Transverse colon (tissue), 4 donors: ENCODE measurements at regions not wholly inside any gene's neighbourhood (a gene's known extent, or its start where the extent isn't known, plus 50 kb on each side); places are given as distances from the start of the nearest gene placed in this dataset.

ENCODE experiments used
- DNase-seq: peaks from one replicate; pipeline ENCODE4 v3.0.0-alpha.2; 2019
- H3K27ac ChIP-seq, 4 donors: fragments of 200-600 bp; sonication (generic); 2 replicates each; pipeline ENCODE4 v1.5.1; 2016 to 2018; ENCODE audit warnings: inconsistent platforms in 4 of 4
- H3K27me3 ChIP-seq: fragments of 200-600 bp; sonication (generic); 2 replicates; pipeline ENCODE4 v1.5.1; 2017; ENCODE audit warnings: inconsistent platforms
- H3K36me3 ChIP-seq, 4 donors: fragments of 200-600 bp; sonication (generic); 2 replicates each; pipeline ENCODE4 v1.5.1; 2017 to 2019; ENCODE audit warnings: inconsistent platforms in 4 of 4
- H3K4me1 ChIP-seq, 4 donors: fragments of 200-600 bp; sonication (generic); 2 replicates each; pipeline ENCODE4 v1.5.1; 2017 to 2020; ENCODE audit warnings: inconsistent platforms in 4 of 4
- H3K4me3 ChIP-seq, 4 donors: fragments of 200-600 bp; sonication (generic); 1 replicate in 1 of 4; 2 replicates in 3 of 4; pipeline versions ENCODE4 v1.5.1 to v1.6.1; 2017 to 2019; ENCODE audit warnings: inconsistent platforms in 4 of 4
- H3K9me3 ChIP-seq, 2 donors: fragments of 200-600 bp; sonication (generic); 2 replicates each; pipeline ENCODE4 v1.5.1; 2017 to 2019; ENCODE audit warnings: inconsistent platforms in 2 of 2
- EP300 ChIP-seq: sonication (generic); formaldehyde crosslinking; IDR thresholded peaks from one replicate; pipeline ENCODE4 v1.6.1; 2017; ENCODE audit warnings: antibody characterized with exemption, low read depth
- POLR2A ChIP-seq: fragments of 450-650 bp; IDR thresholded peaks from one replicate; pipeline ENCODE4 v1.6.1; 2016; ENCODE audit warnings: antibody characterized with exemption, mild to moderate bottlenecking, moderate library complexity
- POLR2AphosphoS5 ChIP-seq, 3 donors: sonication (generic); formaldehyde crosslinking; IDR thresholded peaks; one replicate each; pipeline ENCODE4 v1.6.1; 2016; ENCODE audit warnings: antibody characterized with exemption in 3 of 3
- WGBS, 2 donors: methylation state at CpG; one replicate each; pipeline ENCODE4 v1.1.5; 2018; ENCODE audit warnings: low coverage in 1 of 2; 5-methylcytosine and 5-hydroxymethylcytosine counted together
- in situ Hi-C, 4 donors: fragments of 200-750 bp; cut with MboI; loops; one replicate each; pipeline versions ENCODE4 v1.15.0 to v1.15.1; 2017; ENCODE audit warnings: low sequenced_read_pairs in 3 of 4, low pct_ligation_motif_present in 1 of 4, low pct_unique_long_range_greater_than_20kb in 1 of 4
- intact Hi-C: fragments of 100-400 bp; cut with DNase I; formaldehyde crosslinking; loops from one replicate; pipeline ENCODE4 v1.15.1; 2023; ENCODE audit warnings: low total_unique reads
- TF ChIP-seq, protein P1 (sequence below), 5 experiments: fragments of 200-600 bp in 3 of 5; fragments of 450-650 bp in 2 of 5; sonication (generic) in 3 of 5; IDR thresholded peaks; 1 replicate in 2 of 5; 2 replicates in 3 of 5; pipeline ENCODE4 v1.5.1; 2016 to 2017; ENCODE audit warnings: antibody characterized with exemption in 5 of 5, inconsistent platforms in 3 of 5, mild to moderate bottlenecking in 2 of 5, moderate library complexity in 1 of 5

GRCh38 chr6:62669831-62670230 is 383.8 kb upstream of the KHDRBS2 start:
- Histone ChIP-seq H3K4me3 (no peak overlapping the region), H3K36me3 (no peaks in the 10 kb centered on the region), H3K27ac (no peak overlapping the region), H3K27me3 (no peaks in the 10 kb centered on the region), H3K4me1 (no peaks in the 10 kb centered on the region), H3K9me3 (no peaks in the 10 kb centered on the region)
- in situ Hi-C loops: no loop called here
- no peak for DNase-seq
- intact Hi-C loops: no loop called here
- TF ChIP-seq, protein P1, sequence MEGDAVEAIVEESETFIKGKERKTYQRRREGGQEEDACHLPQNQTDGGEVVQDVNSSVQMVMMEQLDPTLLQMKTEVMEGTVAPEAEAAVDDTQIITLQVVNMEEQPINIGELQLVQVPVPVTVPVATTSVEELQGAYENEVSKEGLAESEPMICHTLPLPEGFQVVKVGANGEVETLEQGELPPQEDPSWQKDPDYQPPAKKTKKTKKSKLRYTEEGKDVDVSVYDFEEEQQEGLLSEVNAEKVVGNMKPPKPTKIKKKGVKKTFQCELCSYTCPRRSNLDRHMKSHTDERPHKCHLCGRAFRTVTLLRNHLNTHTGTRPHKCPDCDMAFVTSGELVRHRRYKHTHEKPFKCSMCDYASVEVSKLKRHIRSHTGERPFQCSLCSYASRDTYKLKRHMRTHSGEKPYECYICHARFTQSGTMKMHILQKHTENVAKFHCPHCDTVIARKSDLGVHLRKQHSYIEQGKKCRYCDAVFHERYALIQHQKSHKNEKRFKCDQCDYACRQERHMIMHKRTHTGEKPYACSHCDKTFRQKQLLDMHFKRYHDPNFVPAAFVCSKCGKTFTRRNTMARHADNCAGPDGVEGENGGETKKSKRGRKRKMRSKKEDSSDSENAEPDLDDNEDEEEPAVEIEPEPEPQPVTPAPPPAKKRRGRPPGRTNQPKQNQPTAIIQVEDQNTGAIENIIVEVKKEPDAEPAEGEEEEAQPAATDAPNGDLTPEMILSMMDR (IDR thresholded peaks at IDR 0.05): no peak
- no peak for TF ChIP-seq POLR2AphosphoS5 (IDR thresholded peaks at IDR 0.05)

- WGBS, 2 donors: 80% methylated on average over 1 to 2 of the region's 2 CpGs
- TF ChIP-seq, protein P1 (IDR thresholded peaks at IDR 0.05): no peak
- TF ChIP-seq POLR2AphosphoS5 (IDR thresholded peaks at IDR 0.05) (no peak), EP300 (no peak), POLR2A (no peak)
- in situ Hi-C loops: no loop called here
- DNase-seq: no peak
- Histone ChIP-seq H3K4me1 (no peaks in the 10 kb centered on the region), H3K27me3 (no peaks in the 10 kb centered on the region), H3K9me3 (peaks cover 19 to 23% of the 10 kb centered on the region in 2 donors), H3K36me3 (no peaks in the 10 kb centered on the region), H3K4me3 (no peak overlapping the region), H3K27ac (no peak overlapping the region)
- intact Hi-C loops: no loop called here
Measured at GRCh38 chr6:62652692-62653328, 366.8 kb upstream of the KHDRBS2 start.

DNA sequence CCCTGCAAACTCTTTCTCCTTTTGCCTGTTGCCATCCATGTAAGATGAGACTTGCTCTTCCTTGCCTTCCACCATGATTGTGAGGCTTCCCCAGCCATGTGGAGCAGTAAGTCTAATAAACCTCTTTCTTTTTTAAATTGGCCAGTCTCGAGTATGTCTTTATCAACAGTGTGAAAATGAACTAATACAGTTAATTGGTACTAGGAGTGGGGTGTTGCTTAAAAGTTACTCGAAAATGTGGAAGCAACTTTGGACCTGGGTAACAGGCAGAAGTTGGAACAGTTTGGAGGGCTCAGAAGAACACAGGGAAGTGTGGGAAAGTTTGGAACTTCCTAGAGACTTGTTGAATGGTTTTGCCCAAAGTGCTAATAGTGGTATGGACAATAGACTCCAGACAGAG is 359.2 kb upstream of the KHDRBS2 start:
- Histone ChIP-seq H3K9me3 (peaks cover 0 to 2% of the 10 kb centered on the region in 2 donors), H3K4me3 (no peak overlapping the region), H3K27me3 (no peaks in the 10 kb centered on the region), H3K36me3 (no peaks in the 10 kb centered on the region), H3K27ac (no peak overlapping the region), H3K4me1 (no peaks in the 10 kb centered on the region)
- TF ChIP-seq POLR2AphosphoS5 (IDR thresholded peaks at IDR 0.05) (no peak), POLR2A (no peak), EP300 (no peak)
- TF ChIP-seq, protein P1 (IDR thresholded peaks at IDR 0.05): no peak
- no peak for DNase-seq
- WGBS, 2 donors: 55 to 61% methylated on average over 2 of the region's 2 CpGs
- intact Hi-C loops (no loop called here), in situ Hi-C loops (no loop called here)

GRCh38 chr6:62640749-62641148 is 354.7 kb upstream of the KHDRBS2 start:
- no peaks in the 10 kb centered on the region for H3K4me1 ChIP-seq
- no peak overlapping the region for H3K27ac ChIP-seq
- in situ Hi-C loops (no loop called here), intact Hi-C loops (no loop called here)
- DNase-seq: no peak
- 79 to 85% methylated on average over 2 of the region's 2 CpGs for WGBS, 2 donors
- TF ChIP-seq POLR2A (no peak), POLR2AphosphoS5 (IDR thresholded peaks at IDR 0.05) (no peak), EP300 (no peak)
- TF ChIP-seq, protein P1 (IDR thresholded peaks at IDR 0.05): no peak
- H3K27me3 ChIP-seq: no peaks in the 10 kb centered on the region
- H3K9me3 ChIP-seq: peaks cover 0 to 2% of the 10 kb centered on the region in 2 donors
- no peak overlapping the region for H3K4me3 ChIP-seq
- no peaks in the 10 kb centered on the region for H3K36me3 ChIP-seq
